ENCODE measurements at regions not wholly inside any gene's neighbourhood (a gene's known extent, or its start where the extent isn't known, plus 50 kb on each side); places are given as distances from the start of the nearest gene placed in this dataset.

- H3K36me3 Mint-ChIP-seq (ENCODE audit: low read depth, unreplicated experiment), result no peaks in the 10 kb centered on the region
- no peak overlapping the region for H3K9ac ChIP-seq (ENCODE audit: low read length)
- H3K27ac ChIP-seq (ENCODE audit: low read depth, low read length), result no peak overlapping the region
- no peaks in the 10 kb centered on the region for H4K20me1 ChIP-seq (ENCODE audit: insufficient read depth, low read length)
- peaks cover 5% of the 10 kb centered on the region for H3K27me3 Mint-ChIP-seq (ENCODE audit: low read depth, unreplicated experiment)
- no peaks in the 10 kb centered on the region for H3K36me3 ChIP-seq (ENCODE audit: insufficient read depth, low read length)
- H3K27me3 ChIP-seq (ENCODE audit: insufficient read depth, low read length), result no peaks in the 10 kb centered on the region
- H3K4me3 ChIP-seq (ENCODE audit: insufficient read depth, low read depth, low read length), result no peak overlapping the region
- H3K9me3 ChIP-seq (ENCODE audit: insufficient read depth, low read depth, low read length), result no peaks in the 10 kb centered on the region
- H3K4me1 Mint-ChIP-seq (ENCODE audit: low read depth, unreplicated experiment), result no peaks in the 10 kb centered on the region
- FAIRE-seq (no peak), DNase-seq (ENCODE audit: low read depth) (no peak)
- no peak overlapping the region for H3K4me3 Mint-ChIP-seq (ENCODE audit: unreplicated experiment)
- no peak overlapping the region for H3K4me2 ChIP-seq (ENCODE audit: low read length)
- H2AFZ ChIP-seq (ENCODE audit: low read depth, low read length), result no peak overlapping the region
- no peaks in the 10 kb centered on the region for H3K9me3 Mint-ChIP-seq (ENCODE audit: unreplicated experiment)
- no peaks in the 10 kb centered on the region for H3K79me2 ChIP-seq (ENCODE audit: insufficient read depth, low read length)
- no peak overlapping the region for H3K27ac Mint-ChIP-seq (ENCODE audit: unreplicated experiment)
- peaks cover 8% of the 10 kb centered on the region for H3K4me1 ChIP-seq (ENCODE audit: insufficient read depth, low read length)
- TF ChIP-seq EZH2 (IDR thresholded peaks at IDR 0.05; ENCODE audit: insufficient read depth, low read length) (no peak), CTCF (IDR thresholded peaks at IDR 0.05; ENCODE audit: insufficient read depth, low read depth, low read length) (no peak)
These were observed 68.1 kb upstream of the CEP85L start for GRCh38 chr6:118719351-118720124.

- no peaks in the 10 kb centered on the region for H3K4me1 Mint-ChIP-seq (ENCODE audit: low read depth, unreplicated experiment)
- Histone ChIP-seq H2AFZ (ENCODE audit: low read depth, low read length) (no peak overlapping the region), H4K20me1 (ENCODE audit: insufficient read depth, low read length) (no peaks in the 10 kb centered on the region)
These were observed 67.5 kb upstream of the CEP85L start for GRCh38 chr6:118718903-118719302.

More at GRCh38 chr6:118718903-118719302, 67.5 kb upstream of the CEP85L start:
- TF ChIP-seq CTCF (IDR thresholded peaks at IDR 0.05; ENCODE audit: insufficient read depth, low read depth, low read length) (no peak), EZH2 (IDR thresholded peaks at IDR 0.05; ENCODE audit: insufficient read depth, low read length) (no peak)
- H3K27me3 Mint-ChIP-seq (ENCODE audit: low read depth, unreplicated experiment), result peaks cover 5% of the 10 kb centered on the region
- H3K4me3 Mint-ChIP-seq (ENCODE audit: unreplicated experiment), result no peak overlapping the region
- H3K36me3 Mint-ChIP-seq (ENCODE audit: low read depth, unreplicated experiment), result no peaks in the 10 kb centered on the region
- no peaks in the 10 kb centered on the region for H3K9me3 Mint-ChIP-seq (ENCODE audit: unreplicated experiment)
- DNase-seq (ENCODE audit: low read depth), result no peak
- Histone ChIP-seq H3K36me3 (ENCODE audit: insufficient read depth, low read length) (no peaks in the 10 kb centered on the region), H3K9ac (ENCODE audit: low read length) (no peak overlapping the region), H3K27ac (ENCODE audit: low read depth, low read length) (no peak overlapping the region), H3K79me2 (ENCODE audit: insufficient read depth, low read length) (no peaks in the 10 kb centered on the region), H3K4me3 (ENCODE audit: insufficient read depth, low read depth, low read length) (no peak overlapping the region), H3K27me3 (ENCODE audit: insufficient read depth, low read length) (no peaks in the 10 kb centered on the region), H3K4me2 (ENCODE audit: low read length) (no peak overlapping the region), H3K4me1 (ENCODE audit: insufficient read depth, low read length) (peaks cover 8% of the 10 kb centered on the region), H3K9me3 (ENCODE audit: insufficient read depth, low read depth, low read length) (no peaks in the 10 kb centered on the region)
- no peak for FAIRE-seq
- no peak overlapping the region for H3K27ac Mint-ChIP-seq (ENCODE audit: unreplicated experiment)
